Activated naive CD8-positive, alpha-beta T cell treated with anti-CD3 and anti-CD28 coated beads, Interleukin-2, amount 50 U/mL, for 24 hours (primary cell): ENCODE measurements at regions not wholly inside any gene's neighbourhood (a gene's known extent, or its start where the extent isn't known, plus 50 kb on each side); places are given as distances from the start of the nearest gene placed in this dataset.

Source experiments
- ATAC-seq: fragments of 150-1000 bp; cut with Tn5 transposase; one replicate; pipeline ENCODE4 v1.10.0; 2021
- DNase-seq: peaks from one replicate; pipeline ENCODE4 v3.0.0; 2021
- H3K27ac Mint-ChIP-seq: one replicate; pipeline ENCODE4 v1.8.0; 2021; ENCODE audit warnings: mild to moderate bottlenecking, mixed read lengths
- H3K27me3 Mint-ChIP-seq: one replicate; pipeline ENCODE4 v1.8.0; 2021; ENCODE audit warnings: mixed read lengths
- H3K36me3 Mint-ChIP-seq: one replicate; pipeline ENCODE4 v1.8.0; 2021; ENCODE audit warnings: low read depth, mixed read lengths
- H3K4me1 Mint-ChIP-seq: one replicate; pipeline ENCODE4 v1.8.0; 2021; ENCODE audit warnings: mixed read lengths
- H3K4me3 Mint-ChIP-seq: one replicate; pipeline ENCODE4 v1.8.0; 2021; ENCODE audit warnings: mild to moderate bottlenecking, moderate library complexity, mixed read lengths
- H3K9me3 Mint-ChIP-seq: one replicate; pipeline ENCODE4 v1.8.0; 2021; ENCODE audit warnings: mixed read lengths

GRCh38 chr4:43987331-43987944, 461.2 kb downstream of the KCTD8 start:
- peaks cover 9% of the 10 kb centered on the region for H3K9me3 Mint-ChIP-seq
- H3K4me1 Mint-ChIP-seq = no peaks in the 10 kb centered on the region
- no peak overlapping the region for H3K4me3 Mint-ChIP-seq
- no peaks in the 10 kb centered on the region for H3K27me3 Mint-ChIP-seq
- no peak for ATAC-seq
- H3K27ac Mint-ChIP-seq = no peak overlapping the region
- no peaks in the 10 kb centered on the region for H3K36me3 Mint-ChIP-seq
- DNase-seq = no peak

GRCh38 chr4:43990551-43990950, 458.1 kb downstream of the KCTD8 start:
- no peaks in the 10 kb centered on the region for H3K4me1 Mint-ChIP-seq
- no peaks in the 10 kb centered on the region for H3K27me3 Mint-ChIP-seq
- no peak for ATAC-seq
- no peak overlapping the region for H3K4me3 Mint-ChIP-seq
- H3K36me3 Mint-ChIP-seq = no peaks in the 10 kb centered on the region
- no peak overlapping the region for H3K27ac Mint-ChIP-seq
- DNase-seq = no peak
- no peaks in the 10 kb centered on the region for H3K9me3 Mint-ChIP-seq

GRCh38 chr4:43990963-43991362, 457.6 kb downstream of the KCTD8 start:
- no peaks in the 10 kb centered on the region for H3K4me1 Mint-ChIP-seq
- ATAC-seq = no peak
- no peaks in the 10 kb centered on the region for H3K9me3 Mint-ChIP-seq
- no peak overlapping the region for H3K27ac Mint-ChIP-seq
- no peaks in the 10 kb centered on the region for H3K27me3 Mint-ChIP-seq
- H3K4me3 Mint-ChIP-seq = no peak overlapping the region
- no peaks in the 10 kb centered on the region for H3K36me3 Mint-ChIP-seq
- no peak for DNase-seq

- no peak overlapping the region for H3K4me3 Mint-ChIP-seq
- DNase-seq (no peak), ATAC-seq (no peak)
- H3K27ac Mint-ChIP-seq = no peak overlapping the region
- H3K27me3 Mint-ChIP-seq = no peaks in the 10 kb centered on the region
- H3K4me1 Mint-ChIP-seq = no peaks in the 10 kb centered on the region
- no peaks in the 10 kb centered on the region for H3K36me3 Mint-ChIP-seq
- no peaks in the 10 kb centered on the region for H3K9me3 Mint-ChIP-seq
These were observed 456.1 kb downstream of the KCTD8 start for GRCh38 chr4:43992552-43992951.

- H3K36me3 Mint-ChIP-seq = no peaks in the 10 kb centered on the region
- H3K4me3 Mint-ChIP-seq = no peak overlapping the region
- no peak for ATAC-seq
- H3K27me3 Mint-ChIP-seq = no peaks in the 10 kb centered on the region
- no peak overlapping the region for H3K27ac Mint-ChIP-seq
- H3K9me3 Mint-ChIP-seq = no peaks in the 10 kb centered on the region
- no peak for DNase-seq
- no peaks in the 10 kb centered on the region for H3K4me1 Mint-ChIP-seq
These were observed 455.3 kb downstream of the KCTD8 start for GRCh38 chr4:43993196-43993902.

- DNase-seq (no peak), ATAC-seq (no peak)
- Mint-ChIP-seq H3K36me3 (no peaks in the 10 kb centered on the region), H3K27me3 (no peaks in the 10 kb centered on the region), H3K9me3 (no peaks in the 10 kb centered on the region), H3K27ac (no peak overlapping the region), H3K4me1 (no peaks in the 10 kb centered on the region), H3K4me3 (no peak overlapping the region)
These were observed 448.9 kb downstream of the KCTD8 start for GRCh38 chr4:43999669-44000068.

- DNase-seq (no peak), ATAC-seq (no peak)
- Mint-ChIP-seq H3K4me1 (no peaks in the 10 kb centered on the region), H3K27ac (no peak overlapping the region), H3K27me3 (no peaks in the 10 kb centered on the region), H3K9me3 (no peaks in the 10 kb centered on the region), H3K36me3 (no peaks in the 10 kb centered on the region), H3K4me3 (no peak overlapping the region)
These were observed 446.2 kb downstream of the KCTD8 start for GRCh38 chr4:44002368-44002767.

- H3K27ac Mint-ChIP-seq = no peak overlapping the region
- H3K4me1 Mint-ChIP-seq = no peaks in the 10 kb centered on the region
- DNase-seq = no peak
- no peak overlapping the region for H3K4me3 Mint-ChIP-seq
- H3K36me3 Mint-ChIP-seq = no peaks in the 10 kb centered on the region
- no peaks in the 10 kb centered on the region for H3K27me3 Mint-ChIP-seq
- peaks cover 6% of the 10 kb centered on the region for H3K9me3 Mint-ChIP-seq
- no peak for ATAC-seq
These were observed 431.8 kb downstream of the KCTD8 start for GRCh38 chr4:44016570-44017421.

- no peak overlapping the region for H3K27ac Mint-ChIP-seq
- no peak for ATAC-seq
- no peaks in the 10 kb centered on the region for H3K36me3 Mint-ChIP-seq
- H3K27me3 Mint-ChIP-seq = no peaks in the 10 kb centered on the region
- H3K4me1 Mint-ChIP-seq = no peaks in the 10 kb centered on the region
- peaks cover 6% of the 10 kb centered on the region for H3K9me3 Mint-ChIP-seq
- no peak for DNase-seq
- no peak overlapping the region for H3K4me3 Mint-ChIP-seq
These were observed 431.2 kb downstream of the KCTD8 start for GRCh38 chr4:44017422-44017739.

- Mint-ChIP-seq H3K4me3 (no peak overlapping the region), H3K27me3 (no peaks in the 10 kb centered on the region), H3K4me1 (no peaks in the 10 kb centered on the region), H3K27ac (no peak overlapping the region), H3K9me3 (peaks cover 6% of the 10 kb centered on the region), H3K36me3 (no peaks in the 10 kb centered on the region)
- ATAC-seq (no peak), DNase-seq (no peak)
These were observed 428.9 kb downstream of the KCTD8 start for GRCh38 chr4:44019721-44020120.

- no peaks in the 10 kb centered on the region for H3K4me1 Mint-ChIP-seq
- H3K36me3 Mint-ChIP-seq = no peaks in the 10 kb centered on the region
- no peak overlapping the region for H3K27ac Mint-ChIP-seq
- peaks cover 6% of the 10 kb centered on the region for H3K9me3 Mint-ChIP-seq
- ATAC-seq = no peak
- no peaks in the 10 kb centered on the region for H3K27me3 Mint-ChIP-seq
- no peak for DNase-seq
- H3K4me3 Mint-ChIP-seq = no peak overlapping the region
These were observed 423.1 kb downstream of the KCTD8 start for GRCh38 chr4:44025376-44026020.

- DNase-seq (no peak), ATAC-seq (no peak)
- Mint-ChIP-seq H3K27me3 (no peaks in the 10 kb centered on the region), H3K9me3 (peaks cover 11% of the 10 kb centered on the region), H3K27ac (no peak overlapping the region), H3K4me3 (no peak overlapping the region), H3K36me3 (no peaks in the 10 kb centered on the region), H3K4me1 (no peaks in the 10 kb centered on the region)
These were observed 409.8 kb downstream of the KCTD8 start for GRCh38 chr4:44038811-44039210.

- H3K27ac Mint-ChIP-seq = no peak overlapping the region
- no peak for DNase-seq
These were observed 402.1 kb downstream of the KCTD8 start for GRCh38 chr4:44046491-44046890.

GRCh38 chr4:44056721-44057151, 391.9 kb downstream of the KCTD8 start:
- Mint-ChIP-seq H3K27ac (no peak overlapping the region), H3K4me1 (no peaks in the 10 kb centered on the region), H3K9me3 (peaks cover 11% of the 10 kb centered on the region), H3K4me3 (no peak overlapping the region), H3K36me3 (no peaks in the 10 kb centered on the region), H3K27me3 (no peaks in the 10 kb centered on the region)
- DNase-seq (no peak), ATAC-seq (no peak)

More at GRCh38 chr4:44046491-44046890, 402.1 kb downstream of the KCTD8 start:
- Mint-ChIP-seq H3K9me3 (peaks cover 11% of the 10 kb centered on the region), H3K4me1 (no peaks in the 10 kb centered on the region), H3K27me3 (no peaks in the 10 kb centered on the region), H3K36me3 (no peaks in the 10 kb centered on the region), H3K4me3 (no peak overlapping the region)
- no peak for ATAC-seq

- Mint-ChIP-seq H3K27ac (no peak overlapping the region), H3K27me3 (no peaks in the 10 kb centered on the region), H3K4me3 (no peak overlapping the region), H3K36me3 (no peaks in the 10 kb centered on the region), H3K9me3 (no peaks in the 10 kb centered on the region), H3K4me1 (no peaks in the 10 kb centered on the region)
- ATAC-seq (no peak), DNase-seq (no peak)
These were observed 377.8 kb downstream of the KCTD8 start for GRCh38 chr4:44070843-44071242.
